H1 (cell line): ENCODE measurements at regions not wholly inside any gene's neighbourhood (a gene's known extent, or its start where the extent isn't known, plus 50 kb on each side); places are given as distances from the start of the nearest gene placed in this dataset.

Experiments used
- CTCF ChIA-PET: fragments of 300-600 bp; sonication (Branson Sonifier 250); formaldehyde crosslinking; loops from one replicate; lab custom pipeline; 2021; ENCODE audit not compliant: partially characterized antibody; lab: Charles Lee
- POLR2A ChIA-PET: fragments of 300-600 bp; sonication (Branson Sonifier 250); formaldehyde crosslinking; loops from one replicate; lab custom pipeline; 2021; ENCODE audit warnings: inconsistent platforms; ENCODE audit not compliant: partially characterized antibody; lab: Charles Lee
- DNase-seq, 2 experiments: peaks; one replicate each; pipeline versions ENCODE4 v3.0.0 to v3.0.0-alpha.2; 2010 to 2022; ENCODE audit warnings: low spot score in 2 of 2, low read depth in 1 of 2, mixed read lengths in 1 of 2
- FAIRE-seq: peaks from 2 replicates; lab custom pipeline; 2011; peaks lifted over from hg19 to GRCh38; lab: Jason Lieb, UNC
- H2AFZ ChIP-seq: 2 replicates; pipeline ENCODE4 v1.8.1; 2012; ENCODE audit warnings: low read length, inconsistent platforms
- H2AK5ac ChIP-seq: 2 replicates; pipeline ENCODE4 v1.6.1; 2013; ENCODE audit warnings: low read depth, low read length
- H2BK120ac ChIP-seq: replicated peaks from 2 replicates; pipeline ENCODE3; 2013; ENCODE audit warnings: low read depth, low read length, inconsistent platforms
- H2BK12ac ChIP-seq: 2 replicates; pipeline ENCODE4 v1.6.1; 2013; ENCODE audit warnings: low read depth, low read length
- H2BK15ac ChIP-seq: 2 replicates; pipeline ENCODE4 v1.6.1; 2013; ENCODE audit warnings: low read length
- H2BK20ac ChIP-seq: 2 replicates; pipeline ENCODE4 v1.6.1; 2013; ENCODE audit warnings: low read length
- H2BK5ac ChIP-seq: 2 replicates; pipeline ENCODE4 v1.6.1; 2013; ENCODE audit warnings: low read depth, low read length
- H3K14ac ChIP-seq: 2 replicates; pipeline ENCODE4 v1.6.1; 2013; ENCODE audit warnings: inconsistent platforms; ENCODE audit not compliant: insufficient read length
- H3K18ac ChIP-seq: 2 replicates; pipeline ENCODE4 v1.6.1; 2013; ENCODE audit warnings: low read length; ENCODE audit errors: extremely low read depth
- H3K23ac ChIP-seq: 2 replicates; pipeline ENCODE4 v1.6.1; 2013; ENCODE audit warnings: inconsistent platforms; ENCODE audit not compliant: insufficient read length
- H3K23me2 ChIP-seq: 2 replicates; pipeline ENCODE4 v1.6.1; 2013; ENCODE audit warnings: low read depth, low read length
- H3K27ac ChIP-seq: 2 replicates; pipeline ENCODE4 v1.6.1; 2011; ENCODE audit warnings: low read depth, low read length, inconsistent platforms
- H3K27me3 ChIP-seq, 4 experiments: replicated peaks in 1 of 4; 1 replicate in 1 of 4; 2 replicates in 3 of 4; pipeline versions ENCODE4 v1.6.1 to v1.8.1; 2011 to 2013; ENCODE audit warnings: low read length in 3 of 4, mild to moderate bottlenecking in 3 of 4, inconsistent platforms in 2 of 4, mixed read lengths in 2 of 4, moderate library complexity in 1 of 4; ENCODE audit not compliant: control insufficient read depth in 3 of 4, insufficient read depth in 3 of 4; ENCODE audit errors: extremely low read depth in 1 of 4
- H3K36me3 ChIP-seq, 4 experiments: 2 replicates each; pipeline versions ENCODE4 v1.6.1 to v1.8.1; 2011 to 2013; ENCODE audit warnings: mild to moderate bottlenecking in 4 of 4, low read length in 3 of 4, moderate library complexity in 2 of 4, control low read depth in 1 of 4, inconsistent platforms in 1 of 4; ENCODE audit not compliant: insufficient read depth in 4 of 4, control insufficient read depth in 2 of 4
- H3K4ac ChIP-seq: replicated peaks from 2 replicates; pipeline ENCODE3; 2013; ENCODE audit warnings: low read length, low read depth, mixed read lengths, inconsistent platforms; ENCODE audit not compliant: insufficient read length
- H3K4me1 ChIP-seq, 4 experiments: replicated peaks in 1 of 4; 1 replicate in 1 of 4; 2 replicates in 3 of 4; pipeline versions ENCODE4 v1.6.1 to v1.8.1; 2011 to 2013; ENCODE audit warnings: low read length in 3 of 4, inconsistent platforms in 2 of 4, mixed read lengths in 1 of 4; ENCODE audit not compliant: insufficient read depth in 4 of 4, control insufficient read depth in 3 of 4
- H3K4me2 ChIP-seq, 2 experiments: 2 replicates each; pipeline versions ENCODE4 v1.6.1 to v1.8.1; 2011 to 2013; ENCODE audit warnings: low read depth in 2 of 2, low read length in 2 of 2, control low read depth in 1 of 2, inconsistent platforms in 1 of 2, mild to moderate bottlenecking in 1 of 2; ENCODE audit not compliant: insufficient read depth in 1 of 2
- H3K4me3 ChIP-seq, 4 experiments: fragments of 200-600, 300-600 bp in 1 of 4; sonication (generic), shearing (Covaris generic), sonication (Bioruptor Twin) in 1 of 4; 2 replicates each; pipeline versions ENCODE4 v1.5.1 to v1.8.1; 2011 to 2016; ENCODE audit warnings: low read length in 4 of 4, low read depth in 3 of 4, control low read depth in 2 of 4, inconsistent platforms in 2 of 4, mild to moderate bottlenecking in 2 of 4, mixed read lengths in 1 of 4, moderate library complexity in 1 of 4; ENCODE audit not compliant: insufficient read depth in 2 of 4; ENCODE audit errors: extremely low read depth in 1 of 4
- H3K56ac ChIP-seq: replicated peaks from 2 replicates; pipeline ENCODE3; 2013; ENCODE audit warnings: low read depth, mild to moderate bottlenecking, mixed read lengths, low read length, inconsistent platforms; ENCODE audit not compliant: insufficient read length
- H3K79me1 ChIP-seq: 2 replicates; pipeline ENCODE4 v1.6.1; 2013; ENCODE audit warnings: low read depth, low read length, control low read depth
- H3K79me2 ChIP-seq, 2 experiments: 2 replicates each; pipeline versions ENCODE4 v1.6.1 to v1.8.1; 2012 to 2013; ENCODE audit warnings: low read length in 2 of 2, mild to moderate bottlenecking in 2 of 2, inconsistent platforms in 1 of 2; ENCODE audit not compliant: insufficient read depth in 2 of 2, control insufficient read depth in 1 of 2
- H3K9ac ChIP-seq, 4 experiments: replicated peaks in 1 of 4; 1 replicate in 1 of 4; 2 replicates in 3 of 4; pipeline versions ENCODE4 v1.6.1 to v1.8.1; 2011 to 2013; ENCODE audit warnings: low read depth in 3 of 4, low read length in 3 of 4, control low read depth in 2 of 4, mild to moderate bottlenecking in 2 of 4, moderate library complexity in 2 of 4, inconsistent platforms in 1 of 4; ENCODE audit errors: extremely low read depth in 1 of 4
- H3K9me3 ChIP-seq, 2 experiments: 2 replicates each; pipeline versions ENCODE4 v1.6.1 to v1.8.1; 2012 to 2013; ENCODE audit warnings: mild to moderate bottlenecking in 2 of 2, moderate library complexity in 2 of 2, control low read depth in 1 of 2, inconsistent platforms in 1 of 2, low read depth in 1 of 2, low read length in 1 of 2, mixed read lengths in 1 of 2; ENCODE audit not compliant: insufficient read depth in 2 of 2
- H4K20me1 ChIP-seq, 2 experiments: replicated peaks in 1 of 2; 2 replicates each; pipeline versions ENCODE3 to v1.8.1; 2011 to 2013; ENCODE audit warnings: inconsistent platforms in 2 of 2, low read length in 2 of 2, mild to moderate bottlenecking in 1 of 2; ENCODE audit not compliant: insufficient read depth in 2 of 2, control insufficient read depth in 1 of 2
- H4K5ac ChIP-seq: 2 replicates; pipeline ENCODE4 v1.6.1; 2013; ENCODE audit warnings: low read length, low read depth, mixed read lengths, inconsistent platforms; ENCODE audit not compliant: insufficient read length
- H4K8ac ChIP-seq: 2 replicates; pipeline ENCODE4 v1.8.0; 2013; ENCODE audit warnings: mild to moderate bottlenecking, moderate library complexity, low read length, inconsistent platforms; ENCODE audit not compliant: insufficient read depth; ENCODE audit errors: extremely low read depth
- H4K91ac ChIP-seq: replicated peaks from 2 replicates; pipeline ENCODE3; 2013; ENCODE audit warnings: low read length, mixed read lengths, inconsistent platforms; ENCODE audit not compliant: insufficient read length
- BRCA1 ChIP-seq: IDR thresholded peaks from 2 replicates; pipeline ENCODE4 v1.6.1; 2012; ENCODE audit warnings: low read depth, low read length, improper control_type of control experiment
- KDM5A ChIP-seq: fragments of 200-600 bp; IDR thresholded peaks from 2 replicates; pipeline ENCODE4 v1.7.1; 2012; ENCODE audit warnings: mild to moderate bottlenecking, low read length, inconsistent platforms, mixed read lengths
- MAX ChIP-seq: IDR thresholded peaks from 2 replicates; pipeline ENCODE4 v1.6.1; 2012; ENCODE audit warnings: inconsistent platforms
- POLR2A ChIP-seq, 2 experiments: IDR thresholded peaks; 1 replicate in 1 of 2; 2 replicates in 1 of 2; pipeline ENCODE4 v1.6.1; 2011; ENCODE audit warnings: low read depth in 2 of 2, low read length in 2 of 2, mild to moderate bottlenecking in 2 of 2; ENCODE audit errors: control extremely low read depth in 1 of 2
- POLR2AphosphoS5 ChIP-seq: IDR thresholded peaks from 2 replicates; pipeline ENCODE4 v1.6.1; 2011; ENCODE audit warnings: low read depth, low read length
- SIN3A ChIP-seq, 2 experiments: IDR thresholded peaks in 1 of 2; conservative IDR thresholded peaks in 1 of 2; 2 replicates each; pipeline ENCODE4 v1.6.1; 2011 to 2012; ENCODE audit warnings: low read length in 2 of 2, improper control_type of control experiment in 1 of 2, low read depth in 1 of 2, mild to moderate bottlenecking in 1 of 2

DNA sequence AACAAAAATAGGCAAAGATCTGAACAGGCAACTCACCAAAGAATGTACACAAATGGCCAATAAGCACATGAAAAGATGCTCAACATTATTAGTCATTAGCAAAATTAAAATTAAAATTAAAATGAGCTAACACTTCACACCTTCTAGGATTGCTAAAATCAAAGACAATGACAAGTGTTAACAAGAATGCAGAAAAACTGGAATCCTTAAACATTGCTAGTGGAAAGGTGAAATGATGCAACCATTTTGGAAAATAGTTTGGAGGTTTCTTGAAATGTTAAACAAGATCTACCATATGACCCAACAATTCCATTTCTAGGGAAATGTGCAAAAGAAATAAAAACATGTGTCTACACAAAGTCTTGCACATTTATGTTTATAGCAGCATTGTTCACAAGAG is 75.5 kb upstream of the DST start:
- Histone ChIP-seq H4K8ac (no peak overlapping the region), H3K27ac (no peak overlapping the region), H3K9ac (no peak overlapping the region), H3K4me2 (no peak overlapping the region), H3K4ac (no peak overlapping the region), H3K36me3 (peaks cover 0 to 7% (median 0%) of the 10 kb centered on the region in 4 experiments; a peak in 1 of 8 replicates), H2BK15ac (no peak overlapping the region), H2BK12ac (no peak overlapping the region), H4K20me1 (peaks cover 0 to 2% of the 10 kb centered on the region in 2 experiments), H2BK120ac (no peak overlapping the region), H3K56ac (no peak overlapping the region), H4K5ac (no peak overlapping the region), H3K9me3 (peaks cover 8% of the 10 kb centered on the region in 2 experiments; a peak in 2 of 4 replicates), H3K23ac (no peak overlapping the region), H3K27me3 (no peaks in the 10 kb centered on the region), H3K18ac (no peak overlapping the region), H3K79me1 (no peaks in the 10 kb centered on the region), H3K23me2 (no peaks in the 10 kb centered on the region), H3K4me3 (no peak overlapping the region), H3K14ac (no peak overlapping the region), H3K4me1 (peaks cover 3 to 18% (median 12%) of the 10 kb centered on the region in 4 experiments), H4K91ac (no peak overlapping the region), H2AFZ (no peak overlapping the region), H2BK20ac (no peak overlapping the region), H2BK5ac (no peak overlapping the region), H2AK5ac (no peak overlapping the region), H3K79me2 (peaks cover 0 to 67% of the 10 kb centered on the region in 2 experiments; a peak in 2 of 4 replicates)
- TF ChIP-seq BRCA1 = no peak
- TF ChIP-seq POLR2AphosphoS5 = no peak
- no peak for TF ChIP-seq MAX
- no peak for TF ChIP-seq POLR2A (IDR thresholded peaks at IDR 0.05; ENCODE audit: control extremely low read depth in 1 of 2, low read depth in 2 of 2, low read length in 2 of 2)
- TF ChIP-seq SIN3A (conservative IDR thresholded peaks at IDR 0.05 in 1 of 2, IDR thresholded peaks at IDR 0.05 in 1 of 2; ENCODE audit: low read depth in 1 of 2, low read length in 2 of 2) = no peak
- no peak for TF ChIP-seq KDM5A
- no peak for DNase-seq
- ChIA-PET POLR2A (no interaction called here), CTCF (interaction anchor here (1.2 to 1.4 kb wide), 2 partner anchors 10 to 27 kb away, joined by 3 to 4 read pairs; no protein-coding TSS in a partner anchor)
- no peak for FAIRE-seq
